Brain microvascular endothelial cell (primary cell): ENCODE measurements at regions not wholly inside any gene's neighbourhood (a gene's known extent, or its start where the extent isn't known, plus 50 kb on each side); places are given as distances from the start of the nearest gene placed in this dataset.

Experiments used
- DNase-seq: peaks from one replicate; pipeline ENCODE4 v3.0.0-alpha.2; 2020
- H3K27ac ChIP-seq: fragments of 250-450 bp; sonication (Bioruptor Pico); 2 replicates; pipeline ENCODE4 v1.5.1; 2020; ENCODE audit warnings: mild to moderate bottlenecking, moderate library complexity
- H3K27me3 ChIP-seq: fragments of 250-450 bp; sonication (Bioruptor Pico); replicated peaks from 2 replicates; pipeline ENCODE4 v1.5.1; 2020; ENCODE audit warnings: mild to moderate bottlenecking
- H3K36me3 ChIP-seq: fragments of 250-450 bp; sonication (Bioruptor Pico); replicated peaks from 2 replicates; pipeline ENCODE4 v1.5.1; 2020; ENCODE audit warnings: mild to moderate bottlenecking
- H3K4me3 ChIP-seq: 2 replicates; pipeline ENCODE4 v1.5.1; 2011; ENCODE audit warnings: low read depth, mild to moderate bottlenecking, control low read depth, low read length, moderate library complexity
- CTCF ChIP-seq: IDR thresholded peaks from 2 replicates; pipeline ENCODE4 v1.5.1; 2011; ENCODE audit warnings: low read depth, mild to moderate bottlenecking, moderate library complexity, low read length, control low read depth, inconsistent platforms; ENCODE audit errors: missing control alignments
- in situ Hi-C: cut with HindIII; loops from 2 replicates; pipeline ENCODE4 v1.10.0; 2017; ENCODE audit warnings: low sequenced_read_pairs, low pct_ligation_motif_present

- TF ChIP-seq CTCF: no peak
- Histone ChIP-seq H3K4me3 (no peak overlapping the region), H3K36me3 (no peaks in the 10 kb centered on the region), H3K27me3 (no peaks in the 10 kb centered on the region), H3K27ac (no peak overlapping the region)
- DNase-seq: no peak
- in situ Hi-C loops: no loop called here
These were observed 1433.8 kb upstream of the GBE1 start for GRCh38 chr3:83195243-83195642.

GRCh38 chr3:83193526-83193925, 1432.1 kb upstream of the GBE1 start:
- DNase-seq: no peak
- no peaks in the 10 kb centered on the region for H3K27me3 ChIP-seq
- TF ChIP-seq CTCF: no peak
- H3K36me3 ChIP-seq: no peaks in the 10 kb centered on the region
- in situ Hi-C loops: no loop called here
- H3K4me3 ChIP-seq: no peak overlapping the region
- no peak overlapping the region for H3K27ac ChIP-seq

- in situ Hi-C loops: no loop called here
- H3K27me3 ChIP-seq: no peaks in the 10 kb centered on the region
- no peak overlapping the region for H3K4me3 ChIP-seq
- H3K27ac ChIP-seq: no peak overlapping the region
- no peaks in the 10 kb centered on the region for H3K36me3 ChIP-seq
- no peak for DNase-seq
- no peak for TF ChIP-seq CTCF
These were observed 1428.2 kb upstream of the GBE1 start for GRCh38 chr3:83189634-83190033.

- H3K27me3 ChIP-seq: no peaks in the 10 kb centered on the region
- no peaks in the 10 kb centered on the region for H3K36me3 ChIP-seq
- H3K27ac ChIP-seq: no peak overlapping the region
- TF ChIP-seq CTCF: no peak
- H3K4me3 ChIP-seq: no peak overlapping the region
- in situ Hi-C loops: no loop called here
- DNase-seq: no peak
These were observed 1408.0 kb upstream of the GBE1 start for GRCh38 chr3:83169473-83169872.

- DNase-seq: no peak
- Histone ChIP-seq H3K27me3 (no peaks in the 10 kb centered on the region), H3K4me3 (no peak overlapping the region), H3K27ac (no peak overlapping the region), H3K36me3 (no peaks in the 10 kb centered on the region)
- TF ChIP-seq CTCF: no peak
- in situ Hi-C loops: no loop called here
These were observed 1389.5 kb upstream of the GBE1 start for GRCh38 chr3:83150896-83151295.

GRCh38 chr3:83140983-83141382, 1379.5 kb upstream of the GBE1 start:
- in situ Hi-C loops: no loop called here
- no peaks in the 10 kb centered on the region for H3K36me3 ChIP-seq
- DNase-seq: no peak
- H3K4me3 ChIP-seq: no peak overlapping the region
- H3K27me3 ChIP-seq: no peaks in the 10 kb centered on the region
- no peak for TF ChIP-seq CTCF
- H3K27ac ChIP-seq: no peak overlapping the region
